H1 (cell line): ENCODE measurements at regions not wholly inside any gene's neighbourhood (a gene's known extent, or its start where the extent isn't known, plus 50 kb on each side); places are given as distances from the start of the nearest gene placed in this dataset.

Source experiments
- CTCF ChIA-PET: fragments of 300-600 bp; sonication (Branson Sonifier 250); formaldehyde crosslinking; loops from one replicate; lab custom pipeline; 2021; ENCODE audit not compliant: partially characterized antibody; lab: Charles Lee
- POLR2A ChIA-PET: fragments of 300-600 bp; sonication (Branson Sonifier 250); formaldehyde crosslinking; loops from one replicate; lab custom pipeline; 2021; ENCODE audit warnings: inconsistent platforms; ENCODE audit not compliant: partially characterized antibody; lab: Charles Lee
- DNase-seq, 2 experiments: peaks; one replicate each; pipeline versions ENCODE4 v3.0.0 to v3.0.0-alpha.2; 2010 to 2022; ENCODE audit warnings: low spot score in 2 of 2, low read depth in 1 of 2, mixed read lengths in 1 of 2
- FAIRE-seq: peaks from 2 replicates; lab custom pipeline; 2011; peaks lifted over from hg19 to GRCh38; lab: Jason Lieb, UNC
- H2AFZ ChIP-seq: 2 replicates; pipeline ENCODE4 v1.8.1; 2012; ENCODE audit warnings: low read length, inconsistent platforms
- H2AK5ac ChIP-seq: 2 replicates; pipeline ENCODE4 v1.6.1; 2013; ENCODE audit warnings: low read depth, low read length
- H2BK120ac ChIP-seq: replicated peaks from 2 replicates; pipeline ENCODE3; 2013; ENCODE audit warnings: low read depth, low read length, inconsistent platforms
- H2BK12ac ChIP-seq: 2 replicates; pipeline ENCODE4 v1.6.1; 2013; ENCODE audit warnings: low read depth, low read length
- H2BK15ac ChIP-seq: 2 replicates; pipeline ENCODE4 v1.6.1; 2013; ENCODE audit warnings: low read length
- H2BK20ac ChIP-seq: 2 replicates; pipeline ENCODE4 v1.6.1; 2013; ENCODE audit warnings: low read length
- H2BK5ac ChIP-seq: 2 replicates; pipeline ENCODE4 v1.6.1; 2013; ENCODE audit warnings: low read depth, low read length
- H3K14ac ChIP-seq: 2 replicates; pipeline ENCODE4 v1.6.1; 2013; ENCODE audit warnings: inconsistent platforms; ENCODE audit not compliant: insufficient read length
- H3K18ac ChIP-seq: 2 replicates; pipeline ENCODE4 v1.6.1; 2013; ENCODE audit warnings: low read length; ENCODE audit errors: extremely low read depth
- H3K23ac ChIP-seq: 2 replicates; pipeline ENCODE4 v1.6.1; 2013; ENCODE audit warnings: inconsistent platforms; ENCODE audit not compliant: insufficient read length
- H3K23me2 ChIP-seq: 2 replicates; pipeline ENCODE4 v1.6.1; 2013; ENCODE audit warnings: low read depth, low read length
- H3K27ac ChIP-seq: 2 replicates; pipeline ENCODE4 v1.6.1; 2011; ENCODE audit warnings: low read depth, low read length, inconsistent platforms
- H3K27me3 ChIP-seq, 4 experiments: replicated peaks in 1 of 4; 1 replicate in 1 of 4; 2 replicates in 3 of 4; pipeline versions ENCODE4 v1.6.1 to v1.8.1; 2011 to 2013; ENCODE audit warnings: low read length in 3 of 4, mild to moderate bottlenecking in 3 of 4, inconsistent platforms in 2 of 4, mixed read lengths in 2 of 4, moderate library complexity in 1 of 4; ENCODE audit not compliant: control insufficient read depth in 3 of 4, insufficient read depth in 3 of 4; ENCODE audit errors: extremely low read depth in 1 of 4
- H3K36me3 ChIP-seq, 4 experiments: 2 replicates each; pipeline versions ENCODE4 v1.6.1 to v1.8.1; 2011 to 2013; ENCODE audit warnings: mild to moderate bottlenecking in 4 of 4, low read length in 3 of 4, moderate library complexity in 2 of 4, control low read depth in 1 of 4, inconsistent platforms in 1 of 4; ENCODE audit not compliant: insufficient read depth in 4 of 4, control insufficient read depth in 2 of 4
- H3K4ac ChIP-seq: replicated peaks from 2 replicates; pipeline ENCODE3; 2013; ENCODE audit warnings: low read length, low read depth, mixed read lengths, inconsistent platforms; ENCODE audit not compliant: insufficient read length
- H3K4me1 ChIP-seq, 4 experiments: replicated peaks in 1 of 4; 1 replicate in 1 of 4; 2 replicates in 3 of 4; pipeline versions ENCODE4 v1.6.1 to v1.8.1; 2011 to 2013; ENCODE audit warnings: low read length in 3 of 4, inconsistent platforms in 2 of 4, mixed read lengths in 1 of 4; ENCODE audit not compliant: insufficient read depth in 4 of 4, control insufficient read depth in 3 of 4
- H3K4me2 ChIP-seq, 2 experiments: 2 replicates each; pipeline versions ENCODE4 v1.6.1 to v1.8.1; 2011 to 2013; ENCODE audit warnings: low read depth in 2 of 2, low read length in 2 of 2, control low read depth in 1 of 2, inconsistent platforms in 1 of 2, mild to moderate bottlenecking in 1 of 2; ENCODE audit not compliant: insufficient read depth in 1 of 2
- H3K4me3 ChIP-seq, 4 experiments: fragments of 200-600, 300-600 bp in 1 of 4; sonication (generic), shearing (Covaris generic), sonication (Bioruptor Twin) in 1 of 4; 2 replicates each; pipeline versions ENCODE4 v1.5.1 to v1.8.1; 2011 to 2016; ENCODE audit warnings: low read length in 4 of 4, low read depth in 3 of 4, control low read depth in 2 of 4, inconsistent platforms in 2 of 4, mild to moderate bottlenecking in 2 of 4, mixed read lengths in 1 of 4, moderate library complexity in 1 of 4; ENCODE audit not compliant: insufficient read depth in 2 of 4; ENCODE audit errors: extremely low read depth in 1 of 4
- H3K56ac ChIP-seq: replicated peaks from 2 replicates; pipeline ENCODE3; 2013; ENCODE audit warnings: low read depth, mild to moderate bottlenecking, mixed read lengths, low read length, inconsistent platforms; ENCODE audit not compliant: insufficient read length
- H3K79me1 ChIP-seq: 2 replicates; pipeline ENCODE4 v1.6.1; 2013; ENCODE audit warnings: low read depth, low read length, control low read depth
- H3K79me2 ChIP-seq, 2 experiments: 2 replicates each; pipeline versions ENCODE4 v1.6.1 to v1.8.1; 2012 to 2013; ENCODE audit warnings: low read length in 2 of 2, mild to moderate bottlenecking in 2 of 2, inconsistent platforms in 1 of 2; ENCODE audit not compliant: insufficient read depth in 2 of 2, control insufficient read depth in 1 of 2
- H3K9ac ChIP-seq, 4 experiments: replicated peaks in 1 of 4; 1 replicate in 1 of 4; 2 replicates in 3 of 4; pipeline versions ENCODE4 v1.6.1 to v1.8.1; 2011 to 2013; ENCODE audit warnings: low read depth in 3 of 4, low read length in 3 of 4, control low read depth in 2 of 4, mild to moderate bottlenecking in 2 of 4, moderate library complexity in 2 of 4, inconsistent platforms in 1 of 4; ENCODE audit errors: extremely low read depth in 1 of 4
- H3K9me3 ChIP-seq, 2 experiments: 2 replicates each; pipeline versions ENCODE4 v1.6.1 to v1.8.1; 2012 to 2013; ENCODE audit warnings: mild to moderate bottlenecking in 2 of 2, moderate library complexity in 2 of 2, control low read depth in 1 of 2, inconsistent platforms in 1 of 2, low read depth in 1 of 2, low read length in 1 of 2, mixed read lengths in 1 of 2; ENCODE audit not compliant: insufficient read depth in 2 of 2
- H4K20me1 ChIP-seq, 2 experiments: replicated peaks in 1 of 2; 2 replicates each; pipeline versions ENCODE3 to v1.8.1; 2011 to 2013; ENCODE audit warnings: inconsistent platforms in 2 of 2, low read length in 2 of 2, mild to moderate bottlenecking in 1 of 2; ENCODE audit not compliant: insufficient read depth in 2 of 2, control insufficient read depth in 1 of 2
- H4K5ac ChIP-seq: 2 replicates; pipeline ENCODE4 v1.6.1; 2013; ENCODE audit warnings: low read length, low read depth, mixed read lengths, inconsistent platforms; ENCODE audit not compliant: insufficient read length
- H4K8ac ChIP-seq: 2 replicates; pipeline ENCODE4 v1.8.0; 2013; ENCODE audit warnings: mild to moderate bottlenecking, moderate library complexity, low read length, inconsistent platforms; ENCODE audit not compliant: insufficient read depth; ENCODE audit errors: extremely low read depth
- H4K91ac ChIP-seq: replicated peaks from 2 replicates; pipeline ENCODE3; 2013; ENCODE audit warnings: low read length, mixed read lengths, inconsistent platforms; ENCODE audit not compliant: insufficient read length
- CBX5 ChIP-seq: fragments of 300-800, 300-1000 bp; sonication (generic); IDR thresholded peaks from 2 replicates; pipeline ENCODE4 v1.7.1; 2016; ENCODE audit warnings: antibody characterized with exemption, low read length, low read depth
- JUND ChIP-seq: IDR thresholded peaks from 2 replicates; pipeline ENCODE4 v1.6.1; 2011; ENCODE audit warnings: mild to moderate bottlenecking, improper control_type of control experiment, low read length
- PHF8 ChIP-seq: fragments of 200-600 bp; sonication (generic); conservative IDR thresholded peaks from 2 replicates; pipeline ENCODE4 v1.7.1; 2012; ENCODE audit warnings: low read depth, mild to moderate bottlenecking, inconsistent platforms, low read length, moderate library complexity
- POLR2AphosphoS5 ChIP-seq: IDR thresholded peaks from 2 replicates; pipeline ENCODE4 v1.6.1; 2011; ENCODE audit warnings: low read depth, low read length
- SAP30 ChIP-seq: fragments of 300-600 bp; sonication (generic); IDR thresholded peaks from 2 replicates; pipeline ENCODE4 v1.7.1; 2012; ENCODE audit warnings: low read length, moderate library complexity, mild to moderate bottlenecking, inconsistent platforms; ENCODE audit not compliant: insufficient read depth, insufficient replicate concordance
- SP2 ChIP-seq: IDR thresholded peaks from 2 replicates; pipeline ENCODE4 v1.6.1; 2012; ENCODE audit warnings: mild to moderate bottlenecking, low read length, inconsistent platforms
- SUZ12 ChIP-seq: fragments of 200-600 bp; sonication (generic); IDR thresholded peaks from 2 replicates; pipeline ENCODE4 v1.6.1; 2012; ENCODE audit warnings: mild to moderate bottlenecking, inconsistent platforms, low read length, moderate library complexity, mixed read lengths
- WGBS, 2 experiments: shearing (Covaris generic) in 1 of 2; methylation state at CpG; one replicate each; pipeline versions ENCODE4 v1.1.6 to v1.1.7; 2013 to 2015; ENCODE audit warnings: low lambda C conversion rate in 2 of 2, mixed read lengths in 2 of 2, inconsistent platforms in 1 of 2, low coverage in 1 of 2, missing lambda C conversion rate in 1 of 2; ENCODE audit not compliant: insufficient replicate concordance in 2 of 2, insufficient coverage in 1 of 2, insufficient read length in 1 of 2; ENCODE audit errors: extremely low coverage in 1 of 2, missing lambda C conversion rate in 1 of 2; 5-methylcytosine and 5-hydroxymethylcytosine counted together
- TF ChIP-seq, protein P1 (sequence below), 3 experiments: IDR thresholded peaks; 1 replicate in 2 of 3; 2 replicates in 1 of 3; pipeline versions ENCODE4 v1.5.1 to v1.6.1; 2011; ENCODE audit warnings: low read length in 3 of 3, mild to moderate bottlenecking in 3 of 3, inconsistent platforms in 2 of 3, low read depth in 1 of 3, moderate library complexity in 1 of 3; ENCODE audit not compliant: insufficient read depth in 1 of 3; ENCODE audit errors: control extremely low read depth in 1 of 3

DNA sequence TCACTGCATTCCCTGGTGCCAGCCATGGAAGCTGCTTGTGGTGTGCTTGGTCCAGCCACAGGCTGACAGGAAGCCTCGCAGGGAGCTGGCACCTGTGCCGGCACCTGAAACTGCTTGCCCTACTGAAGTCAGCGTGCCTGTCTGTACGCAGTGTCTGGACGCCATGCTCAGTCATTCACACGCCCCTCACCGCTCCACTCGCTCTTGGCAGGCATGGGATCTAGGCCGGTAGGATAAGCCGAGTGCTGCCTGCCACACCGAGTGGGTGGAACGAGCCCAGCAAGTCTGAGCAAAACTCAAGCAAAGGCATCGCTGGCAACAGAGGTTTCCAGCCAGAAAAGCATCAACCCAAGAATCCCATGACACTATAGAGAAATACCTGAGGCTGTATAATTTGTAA, 350.6 kb downstream of the CDH11 start:
- no peak overlapping the region for H3K23ac ChIP-seq
- FAIRE-seq = no peak

More for the DNA sequence above, 350.6 kb downstream of the CDH11 start:
- H2BK20ac ChIP-seq = no peak overlapping the region
- H3K4ac ChIP-seq = no peak overlapping the region
- 99% methylated on average over 13 of the region's 13 CpGs; no CpG with 5 or more reads in 1 of the 2 experiments for WGBS, 2 experiments
- no peaks in the 10 kb centered on the region for H3K79me1 ChIP-seq
- no peak overlapping the region for H2AFZ ChIP-seq
- no peak overlapping the region for H3K4me2 ChIP-seq
- TF ChIP-seq PHF8 (no peak), JUND (no peak), CBX5 (no peak), SAP30 (no peak), POLR2AphosphoS5 (no peak), SP2 (no peak), SUZ12 (no peak)
- TF ChIP-seq, protein P1, sequence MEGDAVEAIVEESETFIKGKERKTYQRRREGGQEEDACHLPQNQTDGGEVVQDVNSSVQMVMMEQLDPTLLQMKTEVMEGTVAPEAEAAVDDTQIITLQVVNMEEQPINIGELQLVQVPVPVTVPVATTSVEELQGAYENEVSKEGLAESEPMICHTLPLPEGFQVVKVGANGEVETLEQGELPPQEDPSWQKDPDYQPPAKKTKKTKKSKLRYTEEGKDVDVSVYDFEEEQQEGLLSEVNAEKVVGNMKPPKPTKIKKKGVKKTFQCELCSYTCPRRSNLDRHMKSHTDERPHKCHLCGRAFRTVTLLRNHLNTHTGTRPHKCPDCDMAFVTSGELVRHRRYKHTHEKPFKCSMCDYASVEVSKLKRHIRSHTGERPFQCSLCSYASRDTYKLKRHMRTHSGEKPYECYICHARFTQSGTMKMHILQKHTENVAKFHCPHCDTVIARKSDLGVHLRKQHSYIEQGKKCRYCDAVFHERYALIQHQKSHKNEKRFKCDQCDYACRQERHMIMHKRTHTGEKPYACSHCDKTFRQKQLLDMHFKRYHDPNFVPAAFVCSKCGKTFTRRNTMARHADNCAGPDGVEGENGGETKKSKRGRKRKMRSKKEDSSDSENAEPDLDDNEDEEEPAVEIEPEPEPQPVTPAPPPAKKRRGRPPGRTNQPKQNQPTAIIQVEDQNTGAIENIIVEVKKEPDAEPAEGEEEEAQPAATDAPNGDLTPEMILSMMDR (IDR thresholded peaks at IDR 0.05; ENCODE audit: control extremely low read depth in 1 of 3, insufficient read depth in 1 of 3, low read depth in 1 of 3, low read length in 3 of 3) = no peak
- no peak overlapping the region for H4K91ac ChIP-seq
- H2AK5ac ChIP-seq = no peak overlapping the region
- no peak overlapping the region for H2BK15ac ChIP-seq
- no peak overlapping the region for H2BK120ac ChIP-seq
- no peak overlapping the region for H4K8ac ChIP-seq
- H3K9me3 ChIP-seq = no peaks in the 10 kb centered on the region
- no peak overlapping the region for H2BK5ac ChIP-seq
- no peak overlapping the region for H2BK12ac ChIP-seq
- H3K79me2 ChIP-seq = no peaks in the 10 kb centered on the region
- H4K20me1 ChIP-seq = no peaks in the 10 kb centered on the region
- no peak overlapping the region for H3K56ac ChIP-seq
- no peak overlapping the region for H3K4me3 ChIP-seq
- no peaks in the 10 kb centered on the region; a peak in 1 of 8 replicates for H3K36me3 ChIP-seq
- no peak for DNase-seq
- CTCF ChIA-PET = interaction anchor here (0.5 kb wide), 1 partner anchor 628 kb away, joined by 4 read pairs; no protein-coding TSS in a partner anchor
- no peaks in the 10 kb centered on the region for H3K27me3 ChIP-seq
- POLR2A ChIA-PET = no interaction called here
- no peaks in the 10 kb centered on the region for H3K4me1 ChIP-seq
- no peak overlapping the region for H3K14ac ChIP-seq
- no peak overlapping the region for H4K5ac ChIP-seq
- no peak overlapping the region for H3K9ac ChIP-seq
- H3K27ac ChIP-seq = no peak overlapping the region
- no peaks in the 10 kb centered on the region for H3K23me2 ChIP-seq
- no peak overlapping the region for H3K18ac ChIP-seq
